ENCODE measurements at regions not wholly inside any gene's neighbourhood (a gene's known extent, or its start where the extent isn't known, plus 50 kb on each side); places are given as distances from the start of the nearest gene placed in this dataset.

DNA sequence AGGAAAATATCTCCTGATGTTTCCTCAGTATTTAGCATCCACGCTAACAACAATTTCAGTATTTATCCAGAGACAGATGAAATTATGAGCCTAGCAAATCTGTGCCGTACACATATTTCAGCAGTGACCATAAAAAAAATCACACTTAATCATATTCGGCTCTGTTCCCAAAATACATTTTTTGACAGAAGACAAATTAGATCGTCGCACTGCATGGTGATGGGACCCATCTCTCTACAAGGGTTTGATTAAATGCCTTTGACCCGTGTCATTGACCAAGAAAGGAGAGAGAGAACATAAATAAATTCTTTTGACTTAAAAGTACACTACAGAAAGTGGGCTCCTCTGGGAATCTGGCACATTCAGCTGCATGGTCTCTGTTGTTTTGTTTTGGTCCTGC, 215.3 kb upstream of the SEMA6D start:
- no peak for DNase-seq (ENCODE audit: low read depth in 3 of 3)

GRCh38 chr15:47503876-47504275, 213.4 kb upstream of the SEMA6D start:
- DNase-seq (ENCODE audit: low read depth in 3 of 3) = no peak

GRCh38 chr15:47504624-47505256, 212.6 kb upstream of the SEMA6D start:
- no peak for DNase-seq (ENCODE audit: low read depth in 3 of 3)

DNA sequence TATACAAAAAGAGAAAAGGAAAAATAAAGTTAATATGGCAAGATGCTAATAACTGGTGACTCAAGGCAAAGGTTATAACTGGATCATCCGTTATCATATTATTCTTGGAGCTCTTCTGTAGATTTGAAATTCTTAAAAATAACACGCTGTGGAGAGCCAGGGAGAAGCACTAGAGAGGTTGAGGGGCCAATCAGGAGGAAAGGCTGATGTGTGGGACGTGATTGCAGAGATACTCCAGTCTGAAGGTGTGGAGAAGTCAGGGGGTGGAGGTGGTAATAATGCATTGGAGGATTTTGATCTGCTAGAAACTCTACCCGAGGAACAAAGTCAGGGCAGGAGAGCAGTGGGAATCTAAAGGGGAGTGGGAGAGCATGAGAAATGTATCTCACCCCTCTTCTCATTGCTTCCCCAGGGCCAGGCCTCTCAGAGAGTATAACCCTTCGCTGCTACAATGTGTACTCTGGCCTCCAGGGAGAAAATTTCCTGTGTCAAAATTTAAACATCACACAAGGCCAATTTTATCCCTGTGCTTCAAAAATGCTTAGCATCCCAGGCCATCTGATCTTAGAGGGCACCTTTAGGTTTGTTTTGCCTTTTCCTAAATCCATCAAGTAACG, 211.5 kb upstream of the SEMA6D start:
- DNase-seq (ENCODE audit: low read depth in 3 of 3) = no peak

- no peak for DNase-seq (ENCODE audit: low read depth in 3 of 3)
Observed at GRCh38 chr15:47506329-47507100, 210.8 kb upstream of the SEMA6D start.

GRCh38 chr15:47507221-47507985, 209.9 kb upstream of the SEMA6D start:
- no peak for DNase-seq (ENCODE audit: low read depth in 3 of 3)

GRCh38 chr15:47511261-47511660, 206.0 kb upstream of the SEMA6D start:
- no peak for DNase-seq (ENCODE audit: low read depth in 3 of 3)

DNA sequence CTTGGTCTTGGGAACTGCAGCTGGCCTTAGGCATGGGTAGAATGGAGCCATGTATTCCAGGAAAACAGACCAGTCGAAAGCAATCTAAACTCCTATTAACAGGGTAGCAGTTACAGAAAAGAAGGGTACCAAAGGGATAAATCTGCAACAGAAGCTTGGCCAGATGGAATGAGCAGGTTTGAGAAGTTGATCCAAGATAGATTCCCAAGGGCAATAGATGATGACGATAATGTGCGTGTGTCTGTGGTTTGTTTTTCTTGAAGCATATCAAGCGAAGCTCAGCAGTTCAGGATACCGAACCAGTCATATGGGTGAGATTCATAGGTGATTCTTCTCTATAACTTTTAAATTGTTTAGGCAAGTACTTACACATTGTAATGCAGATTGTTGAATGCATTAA, 203.8 kb upstream of the SEMA6D start:
- no peak for DNase-seq (ENCODE audit: low read depth in 3 of 3)

- no peak for DNase-seq (ENCODE audit: low read depth in 3 of 3)
Observed at GRCh38 chr15:47514200-47514652, 203.1 kb upstream of the SEMA6D start.

DNA sequence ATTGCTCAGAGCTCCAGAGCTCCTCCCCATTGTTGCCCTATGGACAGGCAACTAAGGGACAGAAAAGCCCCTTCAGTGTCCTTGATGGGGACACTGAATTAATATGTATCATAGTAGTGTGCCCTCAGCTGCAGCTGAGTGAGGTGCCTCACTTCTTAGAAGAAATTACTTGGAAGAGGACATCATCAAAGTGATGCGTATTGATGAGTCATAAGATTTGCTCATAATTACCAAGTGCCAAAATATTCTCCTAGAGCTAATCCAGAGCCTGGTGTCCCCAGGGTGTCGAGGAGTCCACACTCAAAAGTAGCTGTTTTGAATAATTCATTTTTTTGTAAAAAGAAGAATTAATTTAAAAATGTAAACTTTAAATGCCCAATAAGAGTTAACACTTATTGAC, 200.7 kb upstream of the SEMA6D start:
- DNase-seq (ENCODE audit: low read depth in 3 of 3) = no peak

GRCh38 chr15:47516972-47517371, 200.3 kb upstream of the SEMA6D start:
- DNase-seq (ENCODE audit: low read depth in 3 of 3) = no peak

- DNase-seq (ENCODE audit: low read depth in 3 of 3) = no peak
Observed at GRCh38 chr15:47517737-47518136, 199.6 kb upstream of the SEMA6D start.

DNA sequence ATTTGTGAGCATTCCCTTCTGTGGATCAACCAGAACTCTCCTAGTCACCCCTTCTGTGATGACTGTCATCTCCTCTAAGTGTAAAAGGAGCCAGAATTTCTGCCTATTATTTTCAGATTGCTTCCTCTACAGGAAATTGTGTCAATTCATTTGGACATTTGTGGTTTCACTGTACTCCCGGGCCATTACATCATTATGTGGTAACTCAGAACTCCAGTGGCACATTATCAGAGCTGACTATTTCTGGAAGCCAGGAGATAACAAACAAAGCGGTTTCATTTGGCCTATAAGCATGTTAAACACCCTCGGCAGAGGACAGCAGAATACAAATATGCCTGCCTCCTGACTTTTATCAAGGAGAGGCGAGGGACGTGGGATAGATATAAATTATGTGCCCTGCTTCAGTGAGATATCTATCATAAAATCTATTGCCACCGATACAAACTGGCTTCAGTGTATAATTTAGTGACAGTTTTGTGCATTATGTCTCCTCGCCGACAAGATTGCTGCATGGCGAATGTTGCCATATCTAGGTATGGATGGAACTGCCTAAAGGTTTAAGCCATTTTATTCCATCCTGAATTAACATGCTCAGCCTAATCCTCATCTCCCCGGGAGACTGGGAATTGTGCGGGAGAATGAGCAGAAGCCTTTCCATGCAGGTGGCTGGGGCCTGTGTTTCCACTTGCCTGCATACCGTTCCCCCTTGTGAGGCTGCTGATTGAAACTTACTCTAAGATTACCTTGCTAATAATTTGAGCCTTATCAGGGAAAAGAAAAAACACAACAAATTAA, 193.4 kb upstream of the SEMA6D start:
- no peak for DNase-seq (ENCODE audit: low read depth in 3 of 3)

GRCh38 chr15:47529241-47529640, 188.1 kb upstream of the SEMA6D start:
- no peak for DNase-seq (ENCODE audit: low read depth in 3 of 3)

DNA sequence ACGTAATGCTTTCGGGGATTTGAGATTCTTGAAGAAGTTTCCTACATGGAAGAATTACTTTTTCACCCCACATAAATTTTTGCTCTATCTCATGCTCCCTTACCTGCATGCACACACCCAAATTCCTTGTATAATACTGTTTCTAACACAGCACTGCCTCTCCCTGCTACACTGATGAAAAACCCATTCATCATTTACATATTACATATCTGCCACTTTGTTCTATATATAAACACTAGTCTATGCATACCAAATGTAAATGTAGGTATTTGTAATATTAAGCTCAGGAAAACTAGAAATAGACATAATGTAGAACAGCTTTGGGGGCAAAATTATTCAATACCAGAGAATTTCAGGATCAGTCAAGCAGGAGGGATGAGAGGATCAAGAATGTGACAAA, 182.6 kb upstream of the SEMA6D start:
- DNase-seq (ENCODE audit: low read depth in 3 of 3) = no peak

- DNase-seq (ENCODE audit: low read depth in 3 of 3) = no peak
Observed at GRCh38 chr15:47541562-47541961, 175.7 kb upstream of the SEMA6D start.

DNA sequence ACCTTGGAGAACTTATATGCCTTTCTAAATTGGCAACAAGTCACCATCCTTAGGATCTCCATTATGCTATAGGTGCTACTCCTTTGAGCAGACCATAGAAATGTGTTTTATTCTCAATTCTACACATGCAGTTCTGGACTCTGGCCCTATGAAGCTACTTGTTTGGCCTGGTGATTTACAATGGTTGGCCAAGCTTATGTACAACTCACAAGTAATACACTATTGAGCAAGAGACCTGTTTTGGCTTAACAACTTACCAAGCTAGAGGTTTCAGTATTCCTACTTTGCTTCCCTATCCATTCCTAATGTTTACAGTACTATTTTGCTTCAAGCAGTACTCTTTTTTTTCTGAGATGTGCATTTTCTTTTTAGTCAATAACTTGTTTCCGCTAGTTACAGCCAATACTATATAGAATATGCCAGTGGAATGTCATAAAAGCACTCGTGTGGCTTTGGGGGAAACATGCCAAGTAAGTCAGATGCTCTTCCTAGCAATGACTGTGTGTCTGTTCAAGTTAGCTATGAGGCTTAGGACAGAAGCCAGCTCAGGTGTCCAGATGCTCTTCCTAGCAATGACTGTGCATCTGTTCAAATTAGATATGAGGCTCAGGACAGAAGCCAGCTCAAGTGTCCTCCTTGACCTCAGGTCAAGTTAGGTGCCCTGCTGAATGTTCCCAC, 174.9 kb upstream of the SEMA6D start:
- DNase-seq (ENCODE audit: low read depth in 3 of 3) = no peak

GRCh38 chr15:47548231-47548630, 169.1 kb upstream of the SEMA6D start:
- DNase-seq (ENCODE audit: low read depth in 3 of 3) = no peak

DNA sequence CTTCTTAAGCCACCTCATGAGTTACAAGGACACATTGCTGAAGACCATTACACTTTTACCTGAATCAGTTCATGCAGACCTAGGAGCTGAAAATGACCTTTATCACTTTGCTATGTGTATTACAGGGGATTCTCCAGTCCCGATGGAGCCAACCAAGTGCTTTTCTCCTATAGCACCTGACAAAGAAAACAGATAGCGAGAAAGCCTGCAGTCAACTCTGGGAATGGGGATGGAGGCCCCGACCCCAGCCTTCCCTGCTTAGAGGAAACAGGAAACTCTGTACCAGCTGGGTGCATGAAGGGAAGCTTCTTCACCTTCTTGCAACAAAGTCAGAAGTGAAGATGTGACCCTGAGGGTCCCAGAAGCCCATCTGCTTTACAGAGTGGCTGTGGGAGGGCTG, 168.3 kb upstream of the SEMA6D start:
- DNase-seq (ENCODE audit: low read depth in 3 of 3) = no peak

DNA sequence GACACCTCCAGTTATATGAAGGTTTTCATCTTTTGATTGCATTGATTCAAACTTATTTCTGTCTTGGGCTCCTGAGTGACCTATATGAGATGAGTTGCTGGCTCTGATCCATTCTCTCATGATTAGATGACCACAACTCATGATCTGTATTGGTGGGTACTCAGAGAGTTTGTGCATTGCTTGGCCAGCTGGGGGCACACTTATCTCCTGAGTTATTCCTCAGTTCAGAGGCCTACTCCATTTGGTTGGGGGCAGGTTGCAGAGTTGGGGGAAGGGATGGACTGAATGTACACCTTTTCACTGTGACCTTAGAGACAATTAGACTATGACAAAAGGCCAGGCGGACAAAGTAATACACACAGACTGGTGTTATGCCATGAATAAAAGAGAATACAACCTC, 166.2 kb upstream of the SEMA6D start:
- no peak for DNase-seq (ENCODE audit: low read depth in 3 of 3)

DNA sequence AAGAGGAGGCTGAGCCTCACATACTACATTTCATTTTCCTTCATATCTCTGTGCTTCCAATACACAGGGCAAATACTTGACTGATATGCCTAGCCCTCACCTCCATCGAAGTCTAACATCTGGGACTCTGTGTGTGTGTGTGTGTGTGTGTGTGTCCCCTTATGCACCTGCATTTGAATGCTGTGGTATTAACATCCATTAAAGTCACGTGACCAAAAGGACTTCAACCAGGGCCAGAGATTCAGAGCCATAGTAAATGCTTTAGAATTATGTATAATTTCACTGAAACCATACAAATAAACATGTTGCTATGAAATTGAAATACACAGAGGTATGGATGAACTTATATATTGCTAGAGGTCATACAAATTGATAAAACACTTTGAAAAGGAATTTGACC, 165.8 kb upstream of the SEMA6D start:
- no peak for DNase-seq (ENCODE audit: low read depth in 3 of 3)

Data from stimulated activated CD4-positive, alpha-beta T cell treated with anti-CD3 and anti-CD28 coated beads, TNF-alpha, amount 100 ng/mL, for 4 hours (primary cell).